ENCODE measurements at regions not wholly inside any gene's neighbourhood (a gene's known extent, or its start where the extent isn't known, plus 50 kb on each side); places are given as distances from the start of the nearest gene placed in this dataset.

- H3K4me3 ChIP-seq (ENCODE audit: low read length), result no peak overlapping the region
- no peaks in the 10 kb centered on the region for H3K4me1 ChIP-seq (ENCODE audit: control insufficient read depth, insufficient read depth, low read length)
- no peak overlapping the region for H3K9ac ChIP-seq (ENCODE audit: low read length)
- no peaks in the 10 kb centered on the region for H3K27me3 ChIP-seq (ENCODE audit: control insufficient read depth, insufficient read depth, low read length)
- no peaks in the 10 kb centered on the region for H3K36me3 ChIP-seq (ENCODE audit: control insufficient read depth, insufficient read depth, low read length)
- H3K27ac ChIP-seq (ENCODE audit: low read depth, low read length), result no peak overlapping the region
These were observed 291.1 kb upstream of the RTL1 start for GRCh38 chr14:101194373-101195308.

- Histone ChIP-seq H3K4me1 (ENCODE audit: control insufficient read depth, insufficient read depth, low read length) (no peaks in the 10 kb centered on the region), H3K27me3 (ENCODE audit: control insufficient read depth, insufficient read depth, low read length) (no peaks in the 10 kb centered on the region), H3K9ac (ENCODE audit: low read length) (no peak overlapping the region), H3K36me3 (ENCODE audit: control insufficient read depth, insufficient read depth, low read length) (no peaks in the 10 kb centered on the region), H3K4me3 (ENCODE audit: low read length) (no peak overlapping the region), H3K27ac (ENCODE audit: low read depth, low read length) (no peak overlapping the region)
These were observed 291.9 kb upstream of the RTL1 start for GRCh38 chr14:101195309-101195901.

GRCh38 chr14:101196051-101196712 lies 292.7 kb upstream of the RTL1 start:
- Histone ChIP-seq H3K27ac (ENCODE audit: low read depth, low read length) (no peak overlapping the region), H3K9ac (ENCODE audit: low read length) (no peak overlapping the region)

GRCh38 chr14:101196795-101197590 lies 293.5 kb upstream of the RTL1 start:
- Histone ChIP-seq H3K4me3 (ENCODE audit: low read length) (no peak overlapping the region), H3K27me3 (ENCODE audit: control insufficient read depth, insufficient read depth, low read length) (no peaks in the 10 kb centered on the region), H3K36me3 (ENCODE audit: control insufficient read depth, insufficient read depth, low read length) (no peaks in the 10 kb centered on the region), H3K4me1 (ENCODE audit: control insufficient read depth, insufficient read depth, low read length) (no peaks in the 10 kb centered on the region), H3K27ac (ENCODE audit: low read depth, low read length) (no peak overlapping the region), H3K9ac (ENCODE audit: low read length) (no peak overlapping the region)

More at GRCh38 chr14:101196051-101196712, 292.7 kb upstream of the RTL1 start:
- H3K36me3 ChIP-seq (ENCODE audit: control insufficient read depth, insufficient read depth, low read length), result no peaks in the 10 kb centered on the region
- no peaks in the 10 kb centered on the region for H3K4me1 ChIP-seq (ENCODE audit: control insufficient read depth, insufficient read depth, low read length)
- H3K4me3 ChIP-seq (ENCODE audit: low read length), result no peak overlapping the region
- H3K27me3 ChIP-seq (ENCODE audit: control insufficient read depth, insufficient read depth, low read length), result no peaks in the 10 kb centered on the region

- H3K9ac ChIP-seq (ENCODE audit: low read length), result no peak overlapping the region
- no peaks in the 10 kb centered on the region for H3K36me3 ChIP-seq (ENCODE audit: control insufficient read depth, insufficient read depth, low read length)
- no peak overlapping the region for H3K27ac ChIP-seq (ENCODE audit: low read depth, low read length)
- H3K27me3 ChIP-seq (ENCODE audit: control insufficient read depth, insufficient read depth, low read length), result no peaks in the 10 kb centered on the region
- H3K4me3 ChIP-seq (ENCODE audit: low read length), result no peak overlapping the region
- H3K4me1 ChIP-seq (ENCODE audit: control insufficient read depth, insufficient read depth, low read length), result no peaks in the 10 kb centered on the region
These were observed 294.3 kb upstream of the RTL1 start for GRCh38 chr14:101197595-101198397.

- H3K27ac ChIP-seq (ENCODE audit: low read depth, low read length), result no peak overlapping the region
- no peaks in the 10 kb centered on the region for H3K4me1 ChIP-seq (ENCODE audit: control insufficient read depth, insufficient read depth, low read length)
These were observed 295.0 kb upstream of the RTL1 start for GRCh38 chr14:101198398-101199027.

GRCh38 chr14:101199028-101199770 lies 295.7 kb upstream of the RTL1 start:
- H3K27ac ChIP-seq (ENCODE audit: low read depth, low read length), result no peak overlapping the region
- H3K4me3 ChIP-seq (ENCODE audit: low read length), result no peak overlapping the region
- H3K4me1 ChIP-seq (ENCODE audit: control insufficient read depth, insufficient read depth, low read length), result no peaks in the 10 kb centered on the region
- H3K36me3 ChIP-seq (ENCODE audit: control insufficient read depth, insufficient read depth, low read length), result no peaks in the 10 kb centered on the region
- no peak overlapping the region for H3K9ac ChIP-seq (ENCODE audit: low read length)
- H3K27me3 ChIP-seq (ENCODE audit: control insufficient read depth, insufficient read depth, low read length), result no peaks in the 10 kb centered on the region

More at GRCh38 chr14:101198398-101199027, 295.0 kb upstream of the RTL1 start:
- Histone ChIP-seq H3K27me3 (ENCODE audit: control insufficient read depth, insufficient read depth, low read length) (no peaks in the 10 kb centered on the region), H3K4me3 (ENCODE audit: low read length) (no peak overlapping the region), H3K9ac (ENCODE audit: low read length) (no peak overlapping the region), H3K36me3 (ENCODE audit: control insufficient read depth, insufficient read depth, low read length) (no peaks in the 10 kb centered on the region)

- Histone ChIP-seq H3K9ac (ENCODE audit: low read length) (no peak overlapping the region), H3K27me3 (ENCODE audit: control insufficient read depth, insufficient read depth, low read length) (no peaks in the 10 kb centered on the region), H3K4me1 (ENCODE audit: control insufficient read depth, insufficient read depth, low read length) (no peaks in the 10 kb centered on the region), H3K4me3 (ENCODE audit: low read length) (no peak overlapping the region), H3K27ac (ENCODE audit: low read depth, low read length) (no peak overlapping the region), H3K36me3 (ENCODE audit: control insufficient read depth, insufficient read depth, low read length) (no peaks in the 10 kb centered on the region)
These were observed 296.6 kb upstream of the RTL1 start for GRCh38 chr14:101200008-101200649.

GRCh38 chr14:101200650-101201516 lies 297.4 kb upstream of the RTL1 start:
- no peak overlapping the region for H3K27ac ChIP-seq (ENCODE audit: low read depth, low read length)
- no peaks in the 10 kb centered on the region for H3K4me1 ChIP-seq (ENCODE audit: control insufficient read depth, insufficient read depth, low read length)
- no peak overlapping the region for H3K9ac ChIP-seq (ENCODE audit: low read length)
- no peak overlapping the region for H3K4me3 ChIP-seq (ENCODE audit: low read length)
- H3K36me3 ChIP-seq (ENCODE audit: control insufficient read depth, insufficient read depth, low read length), result no peaks in the 10 kb centered on the region
- no peaks in the 10 kb centered on the region for H3K27me3 ChIP-seq (ENCODE audit: control insufficient read depth, insufficient read depth, low read length)
